GM18868 (cell line): ENCODE measurements at regions not wholly inside any gene's neighbourhood (a gene's known extent, or its start where the extent isn't known, plus 50 kb on each side); places are given as distances from the start of the nearest gene placed in this dataset.
"Not testable (repeated sequence)": the region's sequence is repeated elsewhere in the genome, so short reads cannot be mapped to it uniquely, and the experiment has no call there.

Experiments used
- ATAC-seq: cut with Tn5 transposase; IDR thresholded peaks from one replicate; pipeline ENCODE4 v1.9.1; 2021; ENCODE audit warnings: mild to moderate bottlenecking, moderate library complexity; ENCODE audit not compliant: unreplicated experiment

GRCh38 chr15:77843546-77843945, 210.8 kb upstream of the LINGO1 start:
- ATAC-seq = no peak

- no peak for ATAC-seq
Observed at GRCh38 chr15:77840991-77841775, 208.5 kb upstream of the LINGO1 start.

- no peak for ATAC-seq
Observed at GRCh38 chr15:77839970-77840905, 207.5 kb upstream of the LINGO1 start.

- no peak for ATAC-seq
Observed at GRCh38 chr15:77839456-77839855, 206.7 kb upstream of the LINGO1 start.

GRCh38 chr15:77838595-77838994, 205.9 kb upstream of the LINGO1 start:
- no peak for ATAC-seq

- ATAC-seq = no peak
Observed at GRCh38 chr15:77838061-77838460, 205.3 kb upstream of the LINGO1 start.

GRCh38 chr15:77837649-77838025, 204.9 kb upstream of the LINGO1 start:
- ATAC-seq = no peak

- ATAC-seq = no peak
Observed at GRCh38 chr15:77836906-77837648, 204.4 kb upstream of the LINGO1 start.

GRCh38 chr15:77836121-77836692, 203.5 kb upstream of the LINGO1 start:
- no peak for ATAC-seq

- no peak for ATAC-seq
Observed at GRCh38 chr15:77834276-77834990, 201.7 kb upstream of the LINGO1 start.

- no peak for ATAC-seq
Observed at GRCh38 chr15:77832874-77833273, 200.2 kb upstream of the LINGO1 start.

GRCh38 chr15:77831986-77832385, 199.3 kb upstream of the LINGO1 start:
- ATAC-seq = no peak

GRCh38 chr15:77830051-77830468, 197.3 kb upstream of the LINGO1 start:
- no peak for ATAC-seq

- ATAC-seq = not testable (repeated sequence)
Observed at GRCh38 chr15:77829331-77829730, 196.6 kb upstream of the LINGO1 start.

- ATAC-seq = no peak
Observed at GRCh38 chr15:77827860-77828259, 195.1 kb upstream of the LINGO1 start.

- ATAC-seq = no peak
Observed at GRCh38 chr15:77826006-77826695, 193.4 kb upstream of the LINGO1 start.

- ATAC-seq = no peak
Observed at GRCh38 chr15:77825546-77825945, 192.8 kb upstream of the LINGO1 start.

GRCh38 chr15:77825252-77825542, 192.5 kb upstream of the LINGO1 start:
- no peak for ATAC-seq

- no peak for ATAC-seq
Observed at GRCh38 chr15:77824361-77825251, 191.9 kb upstream of the LINGO1 start.
